ENCODE measurements at regions not wholly inside any gene's neighbourhood (a gene's known extent, or its start where the extent isn't known, plus 50 kb on each side); places are given as distances from the start of the nearest gene placed in this dataset.

DNA sequence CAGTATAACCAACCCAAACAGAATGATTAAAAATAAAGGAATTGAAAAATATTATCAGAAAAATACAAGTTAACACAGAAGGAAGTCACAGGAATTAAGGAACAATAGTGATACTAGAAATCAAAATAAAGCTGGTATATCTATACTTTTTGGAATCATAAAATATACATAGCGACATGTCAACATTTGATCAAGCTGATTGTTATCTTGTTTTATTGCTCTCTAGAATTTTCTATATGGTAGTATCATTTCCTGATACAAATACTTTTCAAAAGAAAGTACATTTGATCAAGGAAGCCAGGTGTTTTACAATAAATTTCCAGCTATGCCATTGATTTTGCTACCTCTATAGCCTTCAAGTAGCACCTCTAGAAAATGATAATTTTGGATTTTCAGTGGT, 489.5 kb upstream of the PKN2 start:
- TF ChIP-seq CTCF (IDR thresholded peaks at IDR 0.05) (no peak), POLR2A (IDR thresholded peaks at IDR 0.05) (no peak), POLR2AphosphoS5 (IDR thresholded peaks at IDR 0.05) (no peak), EP300 (IDR thresholded peaks at IDR 0.05) (no peak)
